Activated CD4-positive, alpha-beta memory T cell treated with anti-CD3 and anti-CD28 coated beads for 36 hours (primary cell): ENCODE measurements at regions not wholly inside any gene's neighbourhood (a gene's known extent, or its start where the extent isn't known, plus 50 kb on each side); places are given as distances from the start of the nearest gene placed in this dataset.
"Not testable (repeated sequence)": the region's sequence is repeated elsewhere in the genome, so short reads cannot be mapped to it uniquely, and the experiment has no call there.

Source experiments
- CTCF ChIA-PET: fragments of 350-600 bp; sonication (Branson Sonifier 250); formaldehyde crosslinking; loops from one replicate; lab custom pipeline; 2021; ENCODE audit warnings: antibody characterized with exemption, inconsistent platforms; lab: Charles Lee
- POLR2A ChIA-PET: fragments of 350-600 bp; sonication (Branson Sonifier 250); formaldehyde crosslinking; loops from one replicate; lab custom pipeline; 2021; ENCODE audit warnings: antibody characterized with exemption; lab: Charles Lee
- DNase-seq: peaks from one replicate; pipeline ENCODE4 v3.0.0-alpha.2; 2020
- H3K27ac Mint-ChIP-seq: one replicate; pipeline ENCODE4 v1.8.0; 2021; ENCODE audit warnings: mixed read lengths
- H3K27me3 Mint-ChIP-seq: one replicate; pipeline ENCODE4 v1.8.0; 2021; ENCODE audit warnings: mixed read lengths
- H3K36me3 Mint-ChIP-seq: one replicate; pipeline ENCODE4 v1.8.0; 2021; ENCODE audit warnings: mixed read lengths
- H3K4me1 Mint-ChIP-seq: one replicate; pipeline ENCODE4 v1.8.0; 2021; ENCODE audit warnings: low read depth, mixed read lengths
- H3K4me3 Mint-ChIP-seq: one replicate; pipeline ENCODE4 v1.8.0; 2021; ENCODE audit warnings: mild to moderate bottlenecking, mixed read lengths
- H3K9me3 Mint-ChIP-seq: one replicate; pipeline ENCODE4 v1.8.0; 2021; ENCODE audit warnings: mixed read lengths
- intact Hi-C: fragments of 100-400 bp; cut with micrococcal nuclease; formaldehyde crosslinking; loops from one replicate; pipeline ENCODE4 v1.15.1; 2023

DNA sequence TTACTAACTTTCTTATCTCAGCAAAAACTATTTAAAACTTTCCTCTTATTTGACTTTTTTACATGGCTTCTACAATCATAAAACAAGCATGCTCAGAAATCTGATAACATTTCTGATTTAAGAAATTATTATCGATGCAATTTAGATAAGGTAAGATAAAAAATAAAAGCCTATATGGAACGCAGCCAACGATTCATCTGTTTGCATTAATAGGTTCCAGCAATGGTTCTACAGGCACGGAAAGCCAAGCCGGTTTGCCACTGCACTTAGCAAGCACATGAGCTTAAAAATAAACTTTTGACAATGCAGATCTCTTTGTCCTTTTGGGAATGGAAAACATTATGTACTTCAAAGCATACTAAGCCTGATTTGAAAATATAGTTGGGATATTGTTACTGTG, 77.5 kb upstream of the KCNK2 start:
- Mint-ChIP-seq H3K36me3 (no peaks in the 10 kb centered on the region), H3K27me3 (no peaks in the 10 kb centered on the region), H3K4me1 (no peaks in the 10 kb centered on the region), H3K9me3 (no peaks in the 10 kb centered on the region), H3K4me3 (no peak overlapping the region), H3K27ac (no peak overlapping the region)
- POLR2A ChIA-PET = no interaction called here
- no peak for DNase-seq
- intact Hi-C loops = no loop called here
- CTCF ChIA-PET = no interaction called here

DNA sequence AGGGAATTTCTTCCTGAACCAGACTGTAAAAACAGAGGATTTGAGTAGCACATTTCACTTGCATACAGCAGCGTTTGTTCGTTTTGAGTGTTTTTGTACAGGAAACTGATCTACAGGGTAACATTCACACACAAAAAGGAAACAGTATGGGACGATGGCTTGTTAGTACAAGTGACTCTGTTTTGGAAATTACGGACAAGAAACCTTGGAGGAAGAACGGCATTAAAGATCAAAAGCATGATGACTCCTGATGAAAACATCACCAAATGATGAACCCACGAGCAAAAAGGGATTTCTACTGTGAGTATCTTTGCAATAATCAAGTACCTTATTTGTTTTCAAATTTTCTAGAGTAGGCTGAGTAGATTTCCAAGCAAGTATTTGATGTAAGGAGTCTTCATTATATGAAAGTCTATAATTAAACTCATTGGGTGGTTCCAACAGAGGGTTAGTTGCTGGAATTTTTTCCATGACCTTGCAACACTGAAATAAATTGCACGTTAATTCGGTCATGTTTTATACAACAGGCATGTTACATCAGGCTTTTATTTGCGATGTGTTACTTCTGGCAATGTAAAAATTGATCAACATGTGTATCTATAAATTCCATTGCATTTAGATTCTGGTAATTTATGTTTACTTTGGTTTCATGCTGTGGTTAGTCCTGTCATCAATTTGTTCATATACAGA, 76.7 kb upstream of the KCNK2 start:
- intact Hi-C loops = no loop called here
- Mint-ChIP-seq H3K36me3 (no peaks in the 10 kb centered on the region), H3K4me1 (no peaks in the 10 kb centered on the region), H3K9me3 (no peaks in the 10 kb centered on the region), H3K4me3 (no peak overlapping the region), H3K27ac (no peak overlapping the region), H3K27me3 (no peaks in the 10 kb centered on the region)
- ChIA-PET POLR2A (no interaction called here), CTCF (no interaction called here)
- DNase-seq = no peak

DNA sequence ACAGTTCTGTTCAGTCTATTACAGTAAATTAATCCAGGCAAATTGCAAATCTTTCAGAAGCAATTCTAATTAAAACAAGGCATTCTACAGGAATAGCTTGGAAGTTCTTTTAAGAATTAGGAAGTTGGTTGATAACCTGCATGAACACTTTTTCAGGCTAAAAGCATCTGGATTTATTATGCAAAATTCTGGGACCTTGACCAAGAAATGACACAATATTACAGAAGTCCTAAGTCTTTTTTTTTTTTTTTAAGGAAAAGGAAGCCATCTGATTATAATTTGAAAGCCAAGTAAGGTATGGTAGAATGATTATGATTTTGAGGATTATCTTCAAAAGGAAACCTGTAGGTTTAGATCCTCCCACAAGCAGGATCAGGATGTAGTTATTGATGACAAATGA, 74.7 kb upstream of the KCNK2 start:
- intact Hi-C loops = no loop called here
- H3K9me3 Mint-ChIP-seq = no peaks in the 10 kb centered on the region

DNA sequence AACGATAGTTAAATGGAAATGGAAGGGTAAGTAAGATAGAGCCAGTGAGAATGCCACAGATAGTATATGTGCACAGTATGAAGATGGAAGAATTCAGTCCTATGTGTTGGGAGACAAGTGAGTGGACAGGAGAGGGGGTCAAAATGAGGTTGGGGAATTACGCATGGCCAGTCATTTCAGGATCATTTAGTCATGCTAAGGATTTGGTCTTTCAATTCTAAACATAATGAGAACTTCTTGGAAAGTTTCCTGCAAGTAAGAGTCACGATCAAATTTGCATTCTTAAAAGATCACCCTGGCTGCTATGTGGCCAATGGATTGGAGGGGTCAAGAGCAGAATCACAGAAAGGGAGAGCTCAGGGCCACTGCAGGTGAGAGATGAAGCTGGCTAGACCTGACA, 64.0 kb upstream of the KCNK2 start:
- no peaks in the 10 kb centered on the region for H3K4me1 Mint-ChIP-seq
- no peak overlapping the region for H3K4me3 Mint-ChIP-seq
- H3K27ac Mint-ChIP-seq = no peak overlapping the region
- intact Hi-C loops = no loop called here
- CTCF ChIA-PET = no interaction called here
- DNase-seq = no peak
- peaks cover 4% of the 10 kb centered on the region for H3K9me3 Mint-ChIP-seq
- no peaks in the 10 kb centered on the region for H3K36me3 Mint-ChIP-seq
- H3K27me3 Mint-ChIP-seq = peaks cover 2% of the 10 kb centered on the region
- POLR2A ChIA-PET = no interaction called here

More for the DNA sequence above, 74.7 kb upstream of the KCNK2 start:
- Mint-ChIP-seq H3K27me3 (no peaks in the 10 kb centered on the region), H3K36me3 (no peaks in the 10 kb centered on the region), H3K27ac (no peak overlapping the region), H3K4me1 (no peaks in the 10 kb centered on the region), H3K4me3 (no peak overlapping the region)
- ChIA-PET POLR2A (no interaction called here), CTCF (no interaction called here)
- DNase-seq = no peak

DNA sequence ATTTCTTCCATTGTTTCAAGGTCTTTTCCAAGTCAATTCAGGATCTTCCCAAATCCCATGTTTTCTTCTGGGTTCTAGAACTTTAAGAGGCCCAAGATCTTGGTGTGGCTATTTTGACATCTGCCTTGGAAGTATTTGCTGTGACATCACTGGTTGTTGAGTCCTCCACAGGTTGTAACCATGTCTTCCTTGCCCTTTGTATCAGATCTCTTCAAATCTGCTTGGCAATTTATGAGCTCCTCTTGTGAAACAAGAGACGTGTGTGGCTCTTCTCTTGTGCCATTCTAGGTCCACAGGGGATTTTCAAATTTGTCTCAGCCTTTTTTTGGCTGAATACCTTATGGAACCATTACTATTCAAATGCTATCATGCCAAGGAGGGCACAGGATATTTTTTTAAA, 60.3 kb upstream of the KCNK2 start:
- no peaks in the 10 kb centered on the region for H3K36me3 Mint-ChIP-seq
- H3K4me1 Mint-ChIP-seq = no peaks in the 10 kb centered on the region
- POLR2A ChIA-PET = no interaction called here
- CTCF ChIA-PET = no interaction called here
- no peaks in the 10 kb centered on the region for H3K9me3 Mint-ChIP-seq
- H3K27me3 Mint-ChIP-seq = peaks cover 2% of the 10 kb centered on the region
- no peak overlapping the region for H3K4me3 Mint-ChIP-seq
- no peak for DNase-seq
- intact Hi-C loops = no loop called here
- H3K27ac Mint-ChIP-seq = no peak overlapping the region

DNA sequence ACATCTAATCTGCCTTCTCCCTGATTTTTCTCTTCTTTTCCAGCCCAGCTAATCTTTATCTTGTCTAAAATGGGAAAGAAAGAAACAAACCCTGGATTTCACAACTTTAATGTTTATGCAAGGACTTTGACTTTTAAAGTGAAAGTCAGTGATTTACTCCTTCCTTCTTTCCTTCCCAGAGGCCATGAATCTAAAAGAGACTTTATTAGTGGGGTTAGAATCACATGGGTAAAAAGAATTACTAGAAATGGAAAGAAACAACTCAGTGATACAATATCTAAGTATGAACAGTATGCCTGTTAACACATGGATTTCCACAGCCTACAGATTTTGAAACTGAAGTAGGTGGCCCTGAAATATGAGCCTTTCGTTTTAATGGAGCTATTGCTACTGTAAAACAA, 59.8 kb upstream of the KCNK2 start:
- POLR2A ChIA-PET = no interaction called here
- H3K9me3 Mint-ChIP-seq = no peaks in the 10 kb centered on the region
- no peak overlapping the region for H3K27ac Mint-ChIP-seq
- no peaks in the 10 kb centered on the region for H3K36me3 Mint-ChIP-seq
- DNase-seq = no peak
- CTCF ChIA-PET = no interaction called here
- no peaks in the 10 kb centered on the region for H3K4me1 Mint-ChIP-seq
- peaks cover 2% of the 10 kb centered on the region for H3K27me3 Mint-ChIP-seq
- no peak overlapping the region for H3K4me3 Mint-ChIP-seq
- intact Hi-C loops = no loop called here

- H3K4me3 Mint-ChIP-seq = no peak overlapping the region
- no peaks in the 10 kb centered on the region for H3K4me1 Mint-ChIP-seq
- POLR2A ChIA-PET = no interaction called here
- CTCF ChIA-PET = no interaction called here
- no peak overlapping the region for H3K27ac Mint-ChIP-seq
- no peak for DNase-seq
- intact Hi-C loops = no loop called here
- no peaks in the 10 kb centered on the region for H3K36me3 Mint-ChIP-seq
- peaks cover 2% of the 10 kb centered on the region for H3K27me3 Mint-ChIP-seq
- no peaks in the 10 kb centered on the region for H3K9me3 Mint-ChIP-seq
Observed at GRCh38 chr1:215023155-215023832, 59.2 kb upstream of the KCNK2 start.

DNA sequence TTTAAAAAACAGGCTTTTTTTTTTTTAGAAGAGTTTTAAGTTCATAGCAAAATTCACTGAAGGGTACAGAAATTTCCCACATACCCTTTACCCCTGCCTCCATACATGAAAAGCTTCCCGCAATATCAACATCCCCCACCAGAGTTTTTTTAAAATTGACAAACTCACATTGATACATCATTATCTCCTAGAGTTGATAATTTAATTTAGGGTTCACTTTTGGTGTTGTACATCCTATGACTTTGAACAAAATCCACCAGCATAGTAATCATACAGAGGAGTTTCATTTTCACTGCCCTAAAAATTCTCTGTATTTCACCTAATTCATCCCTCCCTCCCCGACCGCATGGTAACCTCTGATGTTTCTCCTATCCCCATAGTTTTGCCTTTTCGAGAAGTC, 53.6 kb upstream of the KCNK2 start:
- no peaks in the 10 kb centered on the region for H3K4me1 Mint-ChIP-seq
- no peak overlapping the region for H3K27ac Mint-ChIP-seq
- ChIA-PET CTCF (no interaction called here), POLR2A (no interaction called here)
- H3K4me3 Mint-ChIP-seq = no peak overlapping the region
- H3K36me3 Mint-ChIP-seq = no peaks in the 10 kb centered on the region
- intact Hi-C loops = no loop called here
- H3K27me3 Mint-ChIP-seq = peaks cover 5% of the 10 kb centered on the region
- no peak for DNase-seq
- H3K9me3 Mint-ChIP-seq = no peaks in the 10 kb centered on the region

DNA sequence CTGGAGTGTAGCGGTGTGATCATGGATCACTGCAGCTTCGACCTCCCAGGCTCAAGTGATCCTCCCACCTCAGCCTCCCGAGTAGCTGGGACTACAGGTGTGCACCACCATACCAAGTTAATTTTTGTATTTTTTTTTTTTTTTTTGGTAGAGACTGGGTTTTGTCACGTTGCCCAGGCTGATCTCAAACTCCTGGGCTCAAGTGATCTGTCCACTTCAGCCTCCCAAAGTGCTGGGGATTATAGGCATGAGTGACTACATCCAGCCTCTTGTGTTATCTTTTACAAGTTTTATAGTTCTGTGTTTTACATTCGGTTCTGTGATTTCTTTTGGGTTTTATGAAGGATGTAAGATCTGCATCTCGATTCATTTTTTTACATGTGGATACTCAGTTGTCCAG, 52.0 kb upstream of the KCNK2 start:
- H3K27ac Mint-ChIP-seq, H3K4me3 Mint-ChIP-seq, POLR2A ChIA-PET, H3K27me3 Mint-ChIP-seq, H3K9me3 Mint-ChIP-seq, intact Hi-C loops, H3K4me1 Mint-ChIP-seq, DNase-seq, CTCF ChIA-PET, H3K36me3 Mint-ChIP-seq: not testable (repeated sequence)

GRCh38 chr1:215031392-215031791, 51.1 kb upstream of the KCNK2 start:
- Mint-ChIP-seq H3K36me3 (no peaks in the 10 kb centered on the region), H3K27ac (no peak overlapping the region), H3K27me3 (peaks cover 6% of the 10 kb centered on the region), H3K4me1 (no peaks in the 10 kb centered on the region), H3K4me3 (no peak overlapping the region), H3K9me3 (no peaks in the 10 kb centered on the region)
- no peak for DNase-seq
- ChIA-PET POLR2A (no interaction called here), CTCF (no interaction called here)
- intact Hi-C loops = no loop called here
